Retinal pigment epithelial cell (primary cell): ENCODE measurements at regions not wholly inside any gene's neighbourhood (a gene's known extent, or its start where the extent isn't known, plus 50 kb on each side); places are given as distances from the start of the nearest gene placed in this dataset.

Source experiments
- DNase-seq: peaks from one replicate; pipeline ENCODE4 v3.0.0-alpha.2; 2010; ENCODE audit warnings: low read depth
- H3K4me3 ChIP-seq: 2 replicates; pipeline ENCODE4 v1.5.1; 2011; ENCODE audit warnings: mild to moderate bottlenecking, low read length, control low read depth, moderate library complexity
- CTCF ChIP-seq: conservative IDR thresholded peaks from 2 replicates; pipeline ENCODE4 v1.5.1; 2011; ENCODE audit warnings: low read depth, low read length, control low read depth, inconsistent platforms

- no peak for TF ChIP-seq CTCF
- H3K4me3 ChIP-seq, result no peak overlapping the region
- DNase-seq, result no peak
Measured at GRCh38 chr3:182315313-182315712, 478.0 kb upstream of the ATP11B start.

- no peak for DNase-seq
- H3K4me3 ChIP-seq, result no peak overlapping the region
- no peak for TF ChIP-seq CTCF
Measured at GRCh38 chr3:182323126-182323700, 470.1 kb upstream of the ATP11B start.

- no peak for TF ChIP-seq CTCF
- no peak overlapping the region for H3K4me3 ChIP-seq
- DNase-seq, result no peak
Measured at GRCh38 chr3:182323898-182324297, 469.4 kb upstream of the ATP11B start.

GRCh38 chr3:182325213-182325950 lies 467.9 kb upstream of the ATP11B start:
- no peak for TF ChIP-seq CTCF
- H3K4me3 ChIP-seq, result no peak overlapping the region
- peak; percentile 25 for DNase-seq

GRCh38 chr3:182327196-182327681 lies 466.1 kb upstream of the ATP11B start:
- H3K4me3 ChIP-seq, result no peak overlapping the region
- no peak for TF ChIP-seq CTCF
- peak; percentile 69 for DNase-seq

- DNase-seq, result no peak
- no peak for TF ChIP-seq CTCF
- no peak overlapping the region for H3K4me3 ChIP-seq
Measured at GRCh38 chr3:182330646-182331045, 462.7 kb upstream of the ATP11B start.

GRCh38 chr3:182331341-182331740 lies 462.0 kb upstream of the ATP11B start:
- no peak for DNase-seq
- H3K4me3 ChIP-seq, result no peak overlapping the region
- no peak for TF ChIP-seq CTCF
